Loucy (cell line): ENCODE measurements at regions not wholly inside any gene's neighbourhood (a gene's known extent, or its start where the extent isn't known, plus 50 kb on each side); places are given as distances from the start of the nearest gene placed in this dataset.

Experiments
- EZH2phosphoT487 ChIP-seq: fragments of 200-600 bp; IDR thresholded peaks from 2 replicates; pipeline ENCODE4 v1.6.1; 2018; ENCODE audit warnings: antibody characterized with exemption, mild to moderate bottlenecking, moderate library complexity, borderline replicate concordance
- TF ChIP-seq, protein P1 (sequence below): fragments of 200-600 bp; sonication (generic); conservative IDR thresholded peaks from 2 replicates; pipeline ENCODE4 v1.5.1; 2014; ENCODE audit warnings: mild to moderate bottlenecking, antibody characterized with exemption, low read length

GRCh38 chr7:114341648-114342047, 73.0 kb upstream of the FOXP2 start:
- TF ChIP-seq, protein P1, sequence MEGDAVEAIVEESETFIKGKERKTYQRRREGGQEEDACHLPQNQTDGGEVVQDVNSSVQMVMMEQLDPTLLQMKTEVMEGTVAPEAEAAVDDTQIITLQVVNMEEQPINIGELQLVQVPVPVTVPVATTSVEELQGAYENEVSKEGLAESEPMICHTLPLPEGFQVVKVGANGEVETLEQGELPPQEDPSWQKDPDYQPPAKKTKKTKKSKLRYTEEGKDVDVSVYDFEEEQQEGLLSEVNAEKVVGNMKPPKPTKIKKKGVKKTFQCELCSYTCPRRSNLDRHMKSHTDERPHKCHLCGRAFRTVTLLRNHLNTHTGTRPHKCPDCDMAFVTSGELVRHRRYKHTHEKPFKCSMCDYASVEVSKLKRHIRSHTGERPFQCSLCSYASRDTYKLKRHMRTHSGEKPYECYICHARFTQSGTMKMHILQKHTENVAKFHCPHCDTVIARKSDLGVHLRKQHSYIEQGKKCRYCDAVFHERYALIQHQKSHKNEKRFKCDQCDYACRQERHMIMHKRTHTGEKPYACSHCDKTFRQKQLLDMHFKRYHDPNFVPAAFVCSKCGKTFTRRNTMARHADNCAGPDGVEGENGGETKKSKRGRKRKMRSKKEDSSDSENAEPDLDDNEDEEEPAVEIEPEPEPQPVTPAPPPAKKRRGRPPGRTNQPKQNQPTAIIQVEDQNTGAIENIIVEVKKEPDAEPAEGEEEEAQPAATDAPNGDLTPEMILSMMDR = no peak
- no peak for TF ChIP-seq EZH2phosphoT487
